ENCODE measurements at regions not wholly inside any gene's neighbourhood (a gene's known extent, or its start where the extent isn't known, plus 50 kb on each side); places are given as distances from the start of the nearest gene placed in this dataset.
"Not testable (repeated sequence)": the region's sequence is repeated elsewhere in the genome, so short reads cannot be mapped to it uniquely, and the experiment has no call there.

DNA sequence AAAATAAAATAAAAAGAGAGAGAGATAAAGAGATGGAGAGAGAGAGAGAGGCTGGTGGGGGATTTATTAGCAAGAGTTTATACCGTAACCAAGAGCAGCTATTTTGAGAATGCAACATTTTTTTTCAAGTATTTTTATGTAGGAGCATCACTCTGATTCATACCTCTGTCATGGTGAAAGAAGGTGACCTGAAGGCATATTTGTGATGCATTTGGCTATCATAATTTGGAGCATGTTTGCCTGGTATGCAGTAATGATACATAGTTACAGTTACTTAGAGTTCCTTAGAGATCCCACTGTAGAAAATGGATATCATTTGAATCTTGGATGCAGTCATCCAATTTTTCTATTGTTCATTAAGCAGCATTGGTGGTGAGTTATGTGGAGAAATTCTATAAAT lies 1472.4 kb downstream of the SI start:
- no peak for FAIRE-seq

DNA sequence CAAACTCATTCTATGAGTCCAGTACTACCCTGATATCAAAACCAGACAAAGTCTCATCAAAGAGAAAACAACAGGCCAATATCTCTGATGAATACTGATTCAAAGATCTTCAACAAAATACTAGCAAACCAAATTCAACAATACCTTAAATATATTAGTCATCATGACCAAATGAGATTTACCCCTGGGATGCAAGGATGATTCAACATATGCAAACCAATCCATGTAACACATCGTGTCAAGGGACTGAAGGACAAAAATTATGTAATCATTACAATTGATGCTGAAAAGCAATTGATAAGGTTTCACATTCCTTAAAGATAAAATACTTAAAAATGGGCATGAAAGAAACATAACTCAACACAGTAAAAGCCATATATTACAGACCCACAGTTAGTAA lies 1476.9 kb downstream of the SI start:
- FAIRE-seq, result no peak

DNA sequence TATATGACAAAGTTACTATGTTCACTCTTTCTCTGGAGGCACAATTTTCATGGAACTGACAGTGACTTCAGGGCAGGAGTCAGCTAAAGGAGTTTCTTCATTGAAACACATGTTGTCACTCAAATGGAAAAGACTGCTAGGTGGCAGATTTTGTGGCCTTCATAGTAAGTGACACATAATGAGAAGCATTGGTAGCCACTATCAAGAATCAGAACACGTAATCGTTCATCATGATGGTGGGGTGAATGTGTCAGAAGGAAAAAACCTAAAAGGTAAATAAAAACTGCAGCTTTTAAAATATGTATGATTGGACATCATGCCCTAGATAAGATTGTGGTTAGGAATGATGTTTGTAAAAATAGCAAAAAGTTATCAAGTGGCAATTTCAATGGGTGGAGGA lies 1491.0 kb downstream of the SI start:
- no peak for FAIRE-seq

DNA sequence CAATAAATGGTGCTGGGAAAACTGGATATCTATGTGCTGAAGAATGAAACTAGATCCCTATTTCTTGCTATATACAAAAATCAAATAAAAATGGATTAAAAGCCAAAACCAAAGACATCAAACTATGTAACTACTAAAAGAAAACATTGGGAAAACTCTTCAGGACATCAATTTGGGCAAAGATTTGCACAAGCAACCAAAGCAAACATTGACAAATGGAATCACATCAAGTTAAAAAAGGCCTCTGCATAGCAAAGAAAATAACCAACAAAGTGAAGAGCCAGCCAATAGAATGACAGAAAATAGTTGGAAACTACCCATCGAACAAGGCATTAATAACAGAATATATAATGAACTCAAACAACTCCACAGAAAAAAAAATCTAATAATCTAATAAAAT lies 1495.3 kb downstream of the SI start:
- no peak for FAIRE-seq

DNA sequence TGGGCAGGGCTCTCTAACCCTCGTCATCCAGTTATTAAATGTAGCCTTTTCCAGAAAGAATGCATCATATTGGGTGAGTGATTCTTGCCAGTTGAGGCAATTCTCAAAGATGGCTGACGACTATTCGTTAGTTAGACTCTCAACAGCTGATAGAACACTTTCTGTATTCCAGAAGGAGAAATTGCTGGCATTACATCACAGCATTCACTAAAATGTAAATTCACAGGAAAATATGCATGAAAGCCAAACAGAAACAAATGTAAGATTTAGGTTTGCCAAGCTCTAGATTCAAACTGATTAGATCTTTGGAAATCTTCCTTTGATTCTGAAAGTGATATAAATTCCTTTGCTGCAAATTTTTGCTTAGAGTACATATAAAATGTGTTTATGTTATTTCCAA lies 1501.0 kb downstream of the SI start:
- FAIRE-seq, result no peak

DNA sequence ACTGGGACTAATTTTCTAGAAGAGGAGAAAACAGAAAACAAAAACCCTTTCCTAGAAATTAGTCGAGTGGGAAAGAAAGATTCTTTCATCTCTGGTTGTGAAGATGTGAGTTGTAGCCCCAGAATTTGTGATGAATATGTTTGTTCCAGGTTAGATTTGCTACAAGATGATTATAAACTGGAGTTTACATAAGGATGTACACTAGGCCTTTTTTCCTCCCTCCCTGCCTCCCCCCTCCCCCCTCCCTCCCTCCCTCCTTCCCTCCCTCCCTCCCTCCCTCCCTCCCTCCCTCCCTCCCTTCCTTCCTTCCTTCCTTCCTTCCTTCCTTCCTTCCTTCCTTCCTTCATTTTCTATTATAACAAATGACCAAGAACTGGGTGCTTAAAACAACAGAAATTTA lies 1502.0 kb downstream of the SI start:
- no peak for FAIRE-seq

DNA sequence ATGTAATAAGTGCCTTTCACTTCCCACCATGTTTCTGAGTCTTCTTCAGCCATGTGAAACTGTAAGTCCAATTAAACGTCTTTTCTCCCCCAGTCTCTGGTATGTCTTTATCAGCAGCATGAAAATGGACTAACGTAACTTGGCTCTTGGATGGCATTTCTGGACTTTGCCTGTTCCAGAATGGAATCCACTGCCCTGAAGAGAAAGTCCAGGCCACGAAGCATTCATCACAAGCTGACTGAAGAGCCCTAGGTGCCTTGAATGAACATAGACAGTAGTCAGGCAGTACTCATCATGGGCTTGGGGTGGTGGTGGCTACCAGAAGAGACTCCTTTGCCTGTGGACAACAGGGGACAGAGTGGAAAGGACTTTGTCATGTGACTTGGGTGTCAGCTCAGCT lies 1505.0 kb downstream of the SI start:
- FAIRE-seq, result no peak

DNA sequence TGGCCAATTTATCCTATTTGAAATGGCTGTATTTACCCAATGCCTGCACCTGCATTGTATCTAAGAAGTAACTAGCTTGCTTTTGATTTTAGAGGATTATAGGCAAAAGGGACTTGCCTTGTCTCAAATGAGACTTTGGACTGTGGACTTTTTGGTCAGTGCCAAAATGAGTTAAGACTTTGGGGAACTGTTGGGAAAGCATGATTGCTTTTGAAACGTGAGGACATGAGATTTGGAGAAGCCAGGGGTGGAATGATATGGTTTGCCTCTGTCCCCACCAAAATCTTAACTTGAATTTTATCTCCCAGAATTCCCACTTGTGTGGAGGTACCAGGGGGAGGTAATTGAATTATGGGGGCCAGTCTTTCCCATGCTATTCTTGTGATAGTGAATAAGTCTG lies 1505.4 kb downstream of the SI start:
- no peak for FAIRE-seq

DNA sequence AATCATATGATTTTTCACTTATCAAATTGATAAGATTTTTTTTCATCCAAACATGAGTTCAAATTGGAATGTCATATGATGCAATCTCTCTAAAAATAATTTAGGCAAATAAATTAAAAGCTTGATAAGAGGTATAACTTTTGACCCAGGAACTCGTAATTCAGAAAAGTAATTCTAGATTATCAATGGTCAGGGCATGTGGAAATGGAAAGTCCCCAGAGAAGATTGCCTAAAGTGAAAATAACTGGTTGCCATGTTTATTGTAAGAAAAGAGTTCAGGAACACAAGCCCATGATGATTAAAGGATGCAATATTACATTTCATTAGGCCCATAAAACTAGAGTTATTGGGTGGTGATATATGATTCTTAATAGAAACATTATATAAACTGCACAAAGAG lies 1514.8 kb downstream of the SI start:
- no peak for FAIRE-seq

DNA sequence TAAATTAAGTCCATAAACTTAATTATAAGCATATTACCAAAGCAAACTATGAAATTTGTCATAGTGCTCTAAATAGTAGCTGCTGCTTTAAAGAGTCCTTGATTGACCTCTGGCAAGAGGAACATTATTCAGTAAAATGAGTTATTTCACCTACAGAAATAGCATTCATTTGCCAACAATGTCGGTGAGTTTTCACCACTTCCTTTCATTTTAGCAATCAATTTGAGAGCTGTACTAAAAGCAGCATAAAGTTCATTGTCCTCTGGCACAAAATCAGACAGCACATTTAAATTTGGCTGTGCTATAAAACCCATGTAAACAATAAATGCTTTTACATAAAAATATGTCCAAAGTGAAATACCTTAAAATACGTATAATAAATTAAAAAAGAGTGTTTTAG lies 1515.7 kb downstream of the SI start:
- FAIRE-seq, result no peak

DNA sequence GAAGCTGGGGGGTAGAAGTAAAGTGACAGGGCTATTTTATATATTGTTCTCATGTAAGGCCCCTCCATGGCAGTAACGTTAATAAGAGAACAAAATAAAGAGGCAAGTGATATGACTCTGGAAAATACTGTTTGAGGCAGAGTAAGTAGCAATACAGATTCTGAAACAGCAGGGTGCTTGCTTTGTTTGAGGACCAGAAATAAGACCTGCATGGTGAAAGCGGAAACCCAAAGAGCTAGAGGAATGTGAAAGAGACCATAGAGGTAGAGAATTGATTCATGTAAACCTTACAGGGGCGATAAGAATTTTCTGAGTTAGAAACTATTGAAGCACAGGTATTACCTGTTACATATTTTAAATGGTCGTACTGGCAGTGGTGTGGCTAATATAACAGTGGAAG lies 1517.1 kb downstream of the SI start:
- no peak for FAIRE-seq

DNA sequence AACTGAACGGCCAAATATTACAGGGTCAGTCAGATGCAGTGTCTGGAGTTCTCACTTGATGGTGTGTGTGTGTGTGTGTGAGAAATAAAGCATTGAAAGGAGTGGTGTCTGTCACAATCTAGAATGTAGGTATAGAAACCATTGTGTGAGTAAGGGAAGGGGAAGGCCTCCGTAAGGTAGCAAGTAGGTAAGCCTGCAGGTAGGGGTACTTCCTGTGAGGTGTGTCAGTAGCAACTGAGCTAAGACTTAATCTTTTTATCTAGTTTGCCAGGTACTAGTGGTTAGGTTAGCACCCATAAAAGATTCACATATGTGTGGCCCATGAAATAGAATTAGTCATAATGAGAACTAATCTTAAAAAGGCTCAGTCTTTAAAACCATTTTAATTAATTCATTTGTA lies 1517.8 kb downstream of the SI start:
- no peak for FAIRE-seq

DNA sequence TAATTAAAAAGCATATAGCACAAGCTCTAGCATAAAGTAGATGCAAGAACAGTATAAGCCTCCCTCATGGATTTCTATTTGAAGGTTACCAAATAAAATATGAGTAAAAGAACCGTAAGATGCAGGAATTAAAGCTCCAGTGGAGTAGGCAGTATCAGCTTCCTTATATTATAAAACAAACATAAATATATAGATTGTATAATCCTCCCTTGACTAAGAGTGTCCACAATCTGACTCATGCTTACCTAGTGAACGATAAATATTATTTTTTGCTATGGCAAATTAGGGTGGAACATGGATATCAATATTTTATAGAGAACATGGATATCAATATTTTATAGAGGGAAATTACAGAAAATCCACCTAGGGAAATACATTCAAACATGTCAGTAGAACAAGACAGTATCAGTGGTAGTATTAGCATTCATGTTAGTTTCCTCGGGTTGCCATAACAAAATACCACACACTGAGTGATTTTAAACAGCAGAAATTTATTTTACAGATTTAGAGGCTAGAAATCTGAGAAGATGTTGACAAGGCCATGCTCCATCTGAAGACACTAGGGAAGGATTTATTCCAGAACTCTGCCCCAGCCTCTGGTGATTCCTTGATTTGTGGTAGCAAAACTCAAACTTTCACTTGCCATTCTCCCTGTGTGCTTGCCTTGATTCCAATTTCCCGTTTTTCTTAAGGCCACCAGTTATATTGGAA lies 1521.3 kb downstream of the SI start:
- no peak for FAIRE-seq

DNA sequence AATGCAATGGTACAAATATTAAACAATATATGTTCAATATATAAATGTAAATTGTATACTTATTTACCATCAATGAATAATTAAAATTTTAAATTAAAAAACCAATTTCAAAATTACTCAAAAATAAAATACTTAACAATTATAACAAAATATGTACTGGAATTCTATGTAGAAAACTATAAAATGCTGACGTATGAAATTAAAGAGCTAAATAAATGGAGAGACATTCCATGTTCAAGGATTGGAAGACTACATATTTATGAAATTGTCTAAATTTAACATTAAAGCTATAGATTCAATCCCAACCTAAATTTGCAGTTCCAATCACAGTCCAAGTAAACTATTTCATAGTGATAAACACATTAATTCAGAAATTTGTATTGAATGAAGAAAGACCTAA lies 1522.4 kb downstream of the SI start:
- FAIRE-seq, result peak; percentile 92

DNA sequence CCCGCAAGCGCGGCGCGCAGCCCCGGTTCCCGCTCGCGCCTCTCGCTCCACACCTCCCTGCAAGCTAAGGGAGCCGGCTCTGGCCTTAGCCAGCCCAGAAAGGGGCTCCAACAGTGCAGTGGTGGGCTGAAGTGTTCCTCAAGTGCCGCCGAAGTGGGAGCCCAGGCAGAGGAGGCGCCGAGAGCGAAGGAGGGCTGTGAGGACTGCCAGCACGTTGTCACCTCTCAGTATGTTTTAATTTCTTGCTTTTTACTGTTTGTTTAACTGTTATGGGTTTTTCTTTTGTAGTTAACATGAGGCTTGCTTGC lies 1525.7 kb downstream of the SI start:
- no peak for FAIRE-seq

DNA sequence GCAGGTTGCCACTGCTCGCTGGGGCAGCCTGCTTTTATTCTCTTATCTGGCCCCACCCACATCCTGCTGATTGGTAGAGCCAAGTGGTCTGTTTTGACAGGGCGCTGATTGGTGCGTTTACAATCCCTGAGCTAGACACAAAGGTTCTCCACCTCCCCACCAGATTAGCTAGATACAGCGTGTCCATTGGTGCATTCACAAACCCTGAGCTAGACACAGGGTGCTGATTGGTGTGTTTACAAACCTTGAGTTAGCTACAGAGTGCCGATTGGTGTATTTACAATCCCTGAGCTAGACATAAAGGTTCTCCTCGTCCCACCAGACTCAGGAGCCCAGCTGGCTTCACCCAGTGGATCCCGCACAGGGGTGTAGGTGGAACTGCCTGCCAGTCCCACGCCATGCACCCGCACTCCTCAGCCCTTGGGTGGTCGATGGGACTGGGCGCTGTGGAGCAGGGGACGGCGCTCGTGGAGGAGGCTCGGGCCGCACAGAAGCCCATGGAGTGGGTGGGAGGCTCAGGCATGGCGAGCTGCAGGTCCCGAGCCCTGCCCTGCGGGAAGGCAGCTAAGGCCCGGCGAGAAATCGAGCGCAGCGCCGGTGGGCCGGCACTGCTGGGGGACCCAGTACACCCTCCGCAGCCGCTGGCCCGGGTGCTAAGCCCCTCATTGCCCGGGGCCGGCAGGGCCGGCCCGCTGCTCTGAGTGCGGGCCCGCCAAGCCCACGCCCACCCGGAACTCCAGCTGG lies 1526.2 kb downstream of the SI start:
- not testable (repeated sequence) for FAIRE-seq

DNA sequence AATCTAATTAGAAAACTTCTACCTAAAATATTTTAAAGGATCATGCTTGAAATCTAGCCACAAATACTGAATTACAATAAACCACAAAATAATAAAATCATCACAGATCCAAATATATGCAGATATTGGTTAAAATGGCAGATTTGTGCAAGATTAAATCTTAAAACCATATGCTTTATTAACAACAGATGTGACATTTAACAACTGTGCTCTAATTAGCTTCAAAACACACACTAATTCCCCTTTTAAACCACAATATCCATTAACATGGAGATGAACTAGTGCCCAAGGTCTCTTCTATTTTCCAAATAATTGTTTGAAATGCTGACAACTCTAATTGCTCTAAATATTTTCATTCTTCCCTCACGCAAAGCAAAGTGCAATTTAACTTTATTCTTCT lies 1530.3 kb downstream of the SI start:
- FAIRE-seq, result no peak

DNA sequence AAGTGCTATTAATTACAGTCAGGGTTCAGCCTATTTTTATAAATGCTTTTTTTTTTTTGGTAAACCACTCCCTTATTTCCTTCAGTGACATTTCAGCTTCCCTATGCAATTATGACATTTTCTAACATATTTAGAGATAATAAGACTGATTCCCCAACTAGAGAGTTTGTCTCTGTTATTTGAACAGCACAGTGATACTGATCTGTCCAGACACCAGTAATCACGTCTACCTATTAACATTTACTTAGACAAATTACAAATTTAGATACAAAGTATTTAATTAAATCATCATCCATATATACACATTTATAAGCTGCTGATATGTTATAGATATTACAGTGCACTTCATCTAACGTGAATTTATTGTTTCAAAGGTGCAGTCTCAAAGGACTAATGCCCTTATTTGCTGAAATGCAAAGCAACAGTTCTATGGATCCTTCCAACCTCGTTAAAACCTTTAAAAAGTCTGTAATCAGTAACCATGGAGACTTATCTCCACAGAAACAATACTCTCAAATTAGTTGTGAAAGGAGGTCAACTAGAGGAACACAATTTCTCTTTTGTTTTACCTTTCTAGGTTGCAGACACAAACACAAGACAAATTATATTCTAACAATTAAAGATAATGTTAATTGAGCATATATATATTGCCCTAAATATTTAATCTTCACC lies 1531.1 kb downstream of the SI start:
- no peak for FAIRE-seq

DNA sequence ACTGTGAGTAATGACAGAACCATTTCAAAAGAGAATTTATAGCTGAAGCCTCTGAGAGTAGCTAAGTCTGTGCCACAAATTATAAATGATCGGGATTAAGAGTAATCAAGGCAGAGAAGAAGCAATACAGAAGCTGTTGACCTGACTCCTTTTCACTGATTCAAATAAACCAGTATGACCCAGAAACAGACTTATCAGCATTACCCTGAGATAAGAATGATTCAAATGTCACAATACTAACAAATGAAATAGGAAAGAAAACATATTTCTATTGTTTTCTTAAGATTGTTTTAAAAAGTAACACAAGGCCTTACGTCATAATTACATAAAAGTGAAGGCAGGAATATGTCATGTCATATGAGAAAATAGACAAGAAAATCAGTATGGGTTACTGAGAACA lies 1534.6 kb downstream of the SI start:
- no peak for FAIRE-seq

DNA sequence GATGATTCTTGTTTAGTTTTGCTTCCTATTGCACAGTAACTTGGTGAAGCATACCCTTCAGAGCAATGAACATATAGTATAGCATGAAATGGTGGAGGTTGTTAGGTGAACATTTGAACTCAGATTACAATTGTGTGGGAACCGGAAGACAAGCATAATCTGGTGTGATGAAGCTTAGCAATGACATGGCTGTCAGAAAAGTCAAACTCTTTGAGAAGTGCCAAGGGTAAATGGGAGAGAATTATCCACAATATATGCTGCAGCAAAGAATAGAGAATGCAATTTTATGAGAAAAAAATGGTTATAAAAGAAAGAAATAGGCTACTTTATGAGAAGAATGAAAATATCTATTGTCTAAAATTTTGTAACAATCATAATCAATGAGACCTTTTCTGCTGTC lies 1536.7 kb downstream of the SI start:
- no peak for FAIRE-seq

DNA sequence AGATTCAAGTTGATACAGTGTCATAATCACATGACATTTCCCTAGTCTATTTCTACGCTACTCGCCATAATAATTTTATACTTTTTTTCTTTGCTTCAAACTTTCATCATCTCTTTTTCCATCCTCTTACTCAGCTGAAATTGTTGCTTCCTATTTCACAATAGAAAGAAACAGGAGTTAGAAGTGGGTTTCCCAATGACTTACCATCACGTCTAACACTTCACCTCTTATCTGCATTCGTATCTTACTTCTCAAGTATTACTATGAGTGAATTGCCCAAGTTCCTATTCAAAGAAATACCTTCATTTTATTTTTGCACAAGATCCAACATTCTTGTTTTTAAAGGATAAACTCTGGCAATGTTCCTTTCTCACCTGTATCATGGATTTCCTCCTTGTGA lies 1539.9 kb downstream of the SI start:
- no peak for FAIRE-seq

DNA sequence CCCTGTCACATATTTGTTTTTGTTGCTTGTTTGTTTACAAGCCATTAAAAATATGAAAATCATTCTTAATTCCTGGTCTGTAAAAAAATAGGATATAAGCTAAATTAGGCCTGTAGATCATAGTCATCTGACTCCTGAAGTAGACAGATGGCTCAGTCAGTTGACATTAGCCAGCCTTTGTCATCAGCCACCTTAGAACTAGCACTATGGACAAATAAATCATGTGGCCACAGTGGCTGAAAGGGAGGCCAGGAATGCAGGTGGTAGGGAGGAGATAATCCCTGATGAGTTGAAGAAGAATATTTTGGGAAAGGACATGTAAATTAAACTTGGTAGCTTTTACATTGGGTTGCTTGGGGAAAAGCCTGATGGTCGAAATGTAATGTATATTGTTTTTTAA lies 1544.9 kb downstream of the SI start:
- FAIRE-seq, result no peak

DNA sequence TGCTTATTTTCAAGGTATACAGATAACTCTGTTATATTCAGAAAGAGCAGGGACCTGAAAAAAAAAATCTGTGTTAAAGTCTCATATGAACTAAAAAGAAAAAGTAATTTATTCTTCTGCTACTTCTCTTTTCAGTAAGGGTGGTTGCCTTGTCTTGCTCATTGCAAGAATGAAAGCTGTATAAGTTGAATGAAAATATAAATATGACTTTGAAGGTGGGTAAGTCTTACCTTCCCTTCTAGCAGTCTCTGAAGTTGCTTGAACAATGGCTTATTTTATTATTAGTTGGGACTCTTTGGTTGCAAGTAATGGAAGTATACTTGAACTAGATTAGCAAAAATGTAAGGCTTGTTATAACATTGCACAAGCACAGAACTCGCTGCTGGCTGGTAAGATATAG lies 1554.9 kb downstream of the SI start:
- FAIRE-seq, result no peak

DNA sequence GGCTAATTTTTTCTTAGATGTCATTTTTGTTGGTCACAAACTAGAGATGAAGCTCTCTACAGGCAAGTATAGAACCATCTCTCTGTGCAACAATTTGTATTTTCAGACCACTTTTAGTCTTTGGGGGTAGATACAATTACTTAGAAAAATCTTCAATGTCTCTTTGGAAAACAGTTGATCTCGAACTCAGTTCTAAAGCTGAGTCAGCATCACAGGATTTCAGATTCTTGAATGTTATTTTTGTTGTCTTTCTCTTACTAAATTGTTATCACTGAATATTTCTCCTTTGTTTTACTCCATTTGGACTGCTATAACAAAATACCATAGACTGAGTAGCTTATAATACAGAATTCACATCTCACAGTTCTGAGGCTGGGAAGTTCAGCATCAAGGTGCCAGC lies 1557.0 kb downstream of the SI start:
- no peak for FAIRE-seq

DNA sequence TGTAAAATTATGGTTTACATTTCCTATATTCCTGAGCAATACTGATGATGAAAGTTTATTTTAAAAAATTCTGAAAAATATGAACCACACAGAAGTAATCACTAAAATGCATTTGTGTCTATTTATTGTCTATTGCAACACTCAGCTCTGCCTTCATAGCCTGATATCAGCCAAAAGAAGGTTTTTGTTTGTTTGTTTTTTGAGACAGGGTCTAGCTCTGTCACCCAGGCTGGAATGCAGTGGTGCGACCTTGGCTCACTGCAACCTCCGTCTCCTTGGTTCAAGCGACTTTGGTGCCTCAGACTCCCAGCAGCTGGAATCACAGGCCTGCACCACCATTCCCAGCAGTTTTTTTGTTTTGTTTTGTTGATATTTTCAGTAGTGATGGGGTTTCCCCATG lies 1560.2 kb downstream of the SI start:
- no peak for FAIRE-seq

All from A204.1 (cell line).